BLaER1 (cell line): ENCODE measurements at regions not wholly inside any gene's neighbourhood (a gene's known extent, or its start where the extent isn't known, plus 50 kb on each side); places are given as distances from the start of the nearest gene placed in this dataset.
A peak's percentile ranks its signal among the peaks of the same experiment; 100 is the strongest.

Experiments used
- H3K27ac ChIP-seq: shearing (Covaris generic); formaldehyde crosslinking; 2 replicates; pipeline ENCODE4 v1.8.1; 2022
- H3K27me3 ChIP-seq: shearing (Covaris generic); formaldehyde crosslinking; 2 replicates; pipeline ENCODE4 v1.8.1; 2022
- H3K36me3 ChIP-seq: shearing (Covaris generic); formaldehyde crosslinking; 2 replicates; pipeline ENCODE4 v1.8.1; 2022
- H3K4me1 ChIP-seq: shearing (Covaris generic); formaldehyde crosslinking; 2 replicates; pipeline ENCODE4 v1.8.1; 2022
- H3K4me2 ChIP-seq: shearing (Covaris generic); formaldehyde crosslinking; 2 replicates; pipeline ENCODE4 v1.8.1; 2022
- H3K4me3 ChIP-seq: shearing (Covaris generic); formaldehyde crosslinking; 2 replicates; pipeline ENCODE4 v1.8.1; 2022
- H3K9ac ChIP-seq: shearing (Covaris generic); formaldehyde crosslinking; 2 replicates; pipeline ENCODE4 v1.8.1; 2022
- H3K9me3 ChIP-seq: shearing (Covaris generic); formaldehyde crosslinking; 2 replicates; pipeline ENCODE4 v1.8.1; 2022
- H4K20me1 ChIP-seq: shearing (Covaris generic); formaldehyde crosslinking; 2 replicates; pipeline ENCODE4 v1.8.1; 2022
- Cebpa-rat ChIP-seq: shearing (Covaris generic); IDR thresholded peaks from 2 replicates; pipeline ENCODE4 v1.8.1; 2022

DNA sequence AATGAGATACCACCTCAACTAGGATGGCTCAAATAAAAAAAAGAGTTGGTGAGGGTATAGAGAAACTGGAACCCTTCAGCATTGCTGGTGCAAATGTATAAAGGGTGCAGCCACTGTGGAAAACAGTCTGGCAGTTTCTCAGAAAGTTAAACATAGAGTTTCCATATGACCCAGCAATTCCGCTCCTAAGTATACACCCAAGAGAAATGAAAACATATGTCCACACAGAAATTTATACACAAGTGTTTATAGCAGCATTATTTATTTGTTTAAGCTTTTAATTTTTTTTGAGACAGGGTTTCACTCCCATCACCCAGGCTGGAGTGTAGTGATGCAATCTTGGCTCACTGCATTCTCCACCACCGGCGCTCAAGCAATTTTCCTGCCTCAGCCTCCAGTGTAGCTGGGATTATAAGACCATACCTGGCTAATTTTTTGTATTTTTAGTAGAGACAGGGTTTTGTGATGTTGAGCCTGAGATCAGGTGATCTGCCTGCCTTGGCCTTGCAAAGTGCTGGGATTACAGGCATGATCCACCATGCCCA lies 118.2 kb upstream of the KIF5B start:
- H3K36me3 ChIP-seq: no peaks in the 10 kb centered on the region
- H3K4me3 ChIP-seq: no peak overlapping the region
- H3K4me2 ChIP-seq: no peak overlapping the region
- H3K4me1 ChIP-seq: peaks cover 4% of the 10 kb centered on the region
- no peak for TF ChIP-seq Cebpa-rat
- no peak overlapping the region for H3K27ac ChIP-seq
- H3K9me3 ChIP-seq: no peaks in the 10 kb centered on the region
- no peaks in the 10 kb centered on the region for H3K27me3 ChIP-seq
- H3K9ac ChIP-seq: no peak overlapping the region
- H4K20me1 ChIP-seq: no peaks in the 10 kb centered on the region

DNA sequence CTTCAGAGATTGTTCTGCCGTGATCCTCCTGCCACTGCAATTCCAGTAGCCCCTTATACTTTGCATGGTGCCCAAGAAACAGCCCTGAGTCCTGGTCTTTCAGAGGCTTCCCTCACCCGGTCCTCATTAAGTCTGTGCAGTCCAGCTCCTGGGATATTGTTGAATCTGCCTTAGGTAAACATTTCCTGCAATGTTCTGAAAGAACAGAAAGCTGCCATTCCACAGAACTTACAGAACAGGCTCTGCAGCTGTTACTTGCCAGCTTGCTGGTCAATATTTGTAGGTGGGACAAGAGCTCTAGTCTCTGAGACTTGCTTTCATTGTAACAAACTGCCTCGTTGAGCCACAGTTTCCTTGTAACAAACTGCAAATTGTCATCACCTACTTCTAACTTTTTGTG lies 115.0 kb upstream of the KIF5B start:
- Histone ChIP-seq H3K9ac (no peak overlapping the region), H3K4me2 (no peak overlapping the region), H3K4me1 (peaks cover 9% of the 10 kb centered on the region), H3K27me3 (no peaks in the 10 kb centered on the region), H3K9me3 (no peaks in the 10 kb centered on the region), H3K36me3 (no peaks in the 10 kb centered on the region), H4K20me1 (no peaks in the 10 kb centered on the region), H3K27ac (no peak overlapping the region), H3K4me3 (no peak overlapping the region)
- no peak for TF ChIP-seq Cebpa-rat

DNA sequence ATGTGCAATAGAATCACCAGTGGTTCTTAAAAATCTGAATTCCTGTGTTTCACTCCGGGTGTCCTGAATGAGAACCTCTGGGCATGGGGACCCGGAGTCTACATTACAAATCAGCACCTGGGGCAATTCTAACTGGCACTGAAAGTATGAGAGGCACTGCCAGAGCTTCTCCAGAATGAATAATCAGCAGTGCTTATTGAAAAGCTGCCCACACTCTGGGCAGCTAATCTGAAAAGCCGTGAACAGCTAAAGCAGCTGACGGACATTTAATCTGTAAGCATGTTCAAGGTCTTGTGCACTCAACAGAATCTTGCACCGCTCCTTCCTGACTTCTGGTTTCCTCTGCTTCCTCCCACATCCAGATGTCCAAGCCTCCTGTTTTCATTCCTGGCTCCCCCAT lies 113.3 kb upstream of the KIF5B start:
- H3K27ac ChIP-seq: no peak overlapping the region
- no peaks in the 10 kb centered on the region for H3K27me3 ChIP-seq
- H4K20me1 ChIP-seq: no peaks in the 10 kb centered on the region
- H3K4me1 ChIP-seq: peaks cover 10% of the 10 kb centered on the region
- H3K9ac ChIP-seq: no peak overlapping the region
- no peaks in the 10 kb centered on the region for H3K36me3 ChIP-seq
- no peak overlapping the region for H3K4me3 ChIP-seq
- no peaks in the 10 kb centered on the region for H3K9me3 ChIP-seq
- TF ChIP-seq Cebpa-rat: no peak
- 0 out of 2 replicates have a peak overlapping the region, but pooled peaks have one; percentile 0 for H3K4me2 ChIP-seq

DNA sequence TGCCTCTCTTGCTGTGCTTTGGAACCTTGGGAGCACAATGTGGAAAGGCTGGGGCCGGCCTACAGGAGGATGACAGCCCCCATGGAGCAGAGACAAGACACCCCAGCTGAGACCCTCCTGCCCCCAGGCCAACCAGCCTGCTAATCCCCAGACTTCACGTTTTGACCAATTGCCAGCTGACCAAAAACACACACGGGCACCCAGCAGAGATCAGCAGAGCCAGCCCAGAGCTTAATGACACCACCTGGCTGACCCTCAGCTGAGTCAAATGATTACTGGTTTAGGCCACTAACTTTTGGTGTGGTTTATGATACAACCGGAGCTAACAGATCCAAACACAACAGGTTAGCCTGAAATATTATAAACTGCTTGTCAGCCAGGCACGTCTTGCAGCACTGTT lies 111.2 kb upstream of the KIF5B start:
- H3K4me1 ChIP-seq: peaks cover 10% of the 10 kb centered on the region
- H4K20me1 ChIP-seq: no peaks in the 10 kb centered on the region
- H3K9ac ChIP-seq: no peak overlapping the region
- H3K27ac ChIP-seq: no peak overlapping the region
- no peak overlapping the region for H3K4me3 ChIP-seq
- no peaks in the 10 kb centered on the region for H3K9me3 ChIP-seq
- H3K4me2 ChIP-seq: no peak overlapping the region
- TF ChIP-seq Cebpa-rat: no peak
- H3K27me3 ChIP-seq: no peaks in the 10 kb centered on the region
- no peaks in the 10 kb centered on the region for H3K36me3 ChIP-seq

DNA sequence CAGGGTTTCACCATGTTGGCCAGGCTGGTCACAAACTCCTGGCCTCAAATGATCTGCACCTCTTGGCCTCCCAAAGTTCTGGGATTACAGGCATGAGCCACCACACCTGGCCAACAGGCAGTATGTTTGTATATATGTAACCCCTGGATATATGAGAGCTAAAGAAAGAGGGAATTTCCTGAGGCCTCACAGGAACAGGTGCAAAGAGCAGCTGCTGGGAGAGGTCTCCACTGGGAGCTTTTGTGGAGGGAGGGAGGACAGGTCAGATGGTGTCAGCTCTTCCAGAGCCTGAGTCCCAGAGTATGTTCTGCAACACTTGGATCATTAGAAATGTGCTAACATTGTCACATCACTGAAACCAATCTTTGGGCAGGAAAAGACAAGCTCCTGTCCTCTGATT lies 110.1 kb upstream of the KIF5B start:
- Histone ChIP-seq H3K27me3 (no peaks in the 10 kb centered on the region), H3K9ac (no peak overlapping the region), H3K4me3 (no peak overlapping the region), H3K4me1 (peaks cover 10% of the 10 kb centered on the region), H3K4me2 (no peak overlapping the region), H3K9me3 (no peaks in the 10 kb centered on the region), H3K36me3 (no peaks in the 10 kb centered on the region), H4K20me1 (no peaks in the 10 kb centered on the region), H3K27ac (no peak overlapping the region)
- TF ChIP-seq Cebpa-rat: no peak

DNA sequence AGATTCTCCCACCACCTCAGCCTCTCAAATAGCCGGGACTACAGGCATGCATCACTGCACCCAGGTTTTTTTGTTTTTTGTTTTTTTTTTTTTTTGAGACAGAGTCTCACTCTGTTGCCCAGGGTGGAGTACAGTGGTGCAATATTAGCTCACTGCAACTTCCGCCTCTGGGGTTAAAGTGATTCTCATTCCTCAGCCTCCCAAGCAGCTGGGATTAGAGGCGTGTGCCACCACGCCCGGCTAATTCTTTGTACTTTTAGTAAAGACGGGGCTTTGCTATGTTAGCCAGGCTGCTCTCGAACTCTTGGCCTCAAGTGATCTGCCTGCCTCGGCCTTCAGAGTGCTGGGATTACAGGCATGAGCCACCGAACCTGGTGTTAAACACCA lies 107.5 kb upstream of the KIF5B start:
- Histone ChIP-seq H3K36me3 (no peaks in the 10 kb centered on the region), H3K27ac (no peak overlapping the region), H3K9me3 (no peaks in the 10 kb centered on the region), H3K4me2 (no peak overlapping the region), H3K4me3 (no peak overlapping the region), H3K9ac (no peak overlapping the region), H3K27me3 (no peaks in the 10 kb centered on the region), H3K4me1 (0 out of 2 replicates have a peak, but pooled peaks cover 4% of the 10 kb centered on the region), H4K20me1 (no peaks in the 10 kb centered on the region)
- no peak for TF ChIP-seq Cebpa-rat

DNA sequence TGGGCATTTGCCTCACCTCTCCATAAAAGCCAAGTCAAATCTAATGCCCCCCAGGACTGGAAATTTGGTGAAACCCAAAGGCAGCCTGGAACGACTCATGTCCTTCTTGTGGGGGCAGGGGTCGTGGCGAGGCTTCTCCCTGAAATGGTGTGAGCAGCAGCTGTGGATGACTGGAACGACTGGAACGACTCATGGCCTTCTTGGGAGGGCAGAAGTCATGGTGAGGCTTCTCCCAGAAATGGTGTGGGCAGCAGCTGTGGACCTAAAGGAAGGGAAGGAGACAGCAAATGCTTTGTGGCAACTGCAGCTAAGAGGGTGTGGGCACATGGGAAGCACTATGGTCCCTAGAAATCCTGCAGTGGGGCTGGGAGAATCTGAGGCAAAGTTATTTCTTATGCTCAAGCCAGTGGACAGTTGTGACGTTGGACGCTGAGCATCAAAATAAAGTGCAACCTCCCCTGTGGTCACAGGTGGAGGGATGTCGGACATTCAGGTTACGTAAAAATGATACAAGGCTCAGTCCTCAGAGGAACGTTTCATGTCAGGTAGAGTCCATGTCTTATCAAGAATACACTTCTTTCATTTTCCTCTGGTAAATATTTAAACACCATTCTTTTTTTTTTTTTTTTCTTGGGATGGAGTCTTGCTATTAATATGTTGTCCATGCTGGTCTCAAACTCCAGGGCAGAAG lies 107.0 kb upstream of the KIF5B start:
- Histone ChIP-seq H3K9me3 (no peaks in the 10 kb centered on the region), H3K27me3 (no peaks in the 10 kb centered on the region), H4K20me1 (no peaks in the 10 kb centered on the region), H3K4me2 (no peak overlapping the region), H3K4me1 (0 out of 2 replicates have a peak, but pooled peaks cover 4% of the 10 kb centered on the region), H3K36me3 (no peaks in the 10 kb centered on the region), H3K27ac (no peak overlapping the region), H3K9ac (no peak overlapping the region), H3K4me3 (no peak overlapping the region)
- TF ChIP-seq Cebpa-rat: no peak

DNA sequence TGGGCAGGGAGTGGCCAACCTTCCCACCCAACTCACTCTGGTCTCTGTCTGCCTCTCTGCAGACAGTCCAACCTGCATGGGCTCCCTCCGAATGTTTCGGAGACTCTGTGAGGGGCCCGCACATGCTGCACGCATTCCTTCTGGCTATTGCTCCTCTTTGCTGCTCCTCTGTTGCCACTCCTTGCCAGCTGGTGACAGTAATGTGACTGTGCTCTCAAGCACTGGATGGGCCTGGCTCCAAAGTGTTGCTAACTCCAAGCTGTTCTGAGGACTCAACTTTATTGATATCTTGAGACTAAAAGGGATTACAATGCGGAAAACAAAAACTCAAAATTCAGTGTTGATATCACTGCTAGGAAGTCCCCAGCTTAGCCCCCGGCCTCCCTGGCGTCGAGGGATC lies 105.4 kb upstream of the KIF5B start:
- Histone ChIP-seq H3K4me2 (no peak overlapping the region), H3K9ac (no peak overlapping the region), H3K36me3 (no peaks in the 10 kb centered on the region), H4K20me1 (no peaks in the 10 kb centered on the region), H3K4me1 (0 out of 2 replicates have a peak, but pooled peaks cover 4% of the 10 kb centered on the region), H3K27me3 (no peaks in the 10 kb centered on the region), H3K9me3 (no peaks in the 10 kb centered on the region), H3K27ac (no peak overlapping the region), H3K4me3 (no peak overlapping the region)
- TF ChIP-seq Cebpa-rat: no peak

DNA sequence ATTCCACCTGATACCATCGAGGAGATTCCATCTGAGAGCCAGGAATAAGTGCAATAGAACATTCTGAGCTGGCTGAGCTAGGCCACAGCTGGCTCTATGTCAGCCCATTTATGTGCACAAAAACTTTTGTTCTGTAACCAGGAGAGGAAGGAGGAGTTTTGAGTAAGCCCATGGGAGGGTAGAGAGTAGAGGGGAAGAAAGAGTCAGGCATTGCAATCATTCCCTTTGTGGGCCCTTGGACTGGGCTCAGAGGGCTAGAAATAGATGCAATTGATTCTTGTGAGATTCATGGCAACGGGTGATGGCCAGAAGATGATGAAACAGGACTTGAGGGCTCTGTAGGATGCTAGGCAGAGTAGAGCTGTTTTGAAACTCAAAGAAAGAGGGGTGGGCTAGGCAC lies 104.6 kb upstream of the KIF5B start:
- H3K36me3 ChIP-seq: no peaks in the 10 kb centered on the region
- no peak overlapping the region for H3K4me2 ChIP-seq
- no peak overlapping the region for H3K9ac ChIP-seq
- no peaks in the 10 kb centered on the region for H3K27me3 ChIP-seq
- H3K4me3 ChIP-seq: no peak overlapping the region
- no peaks in the 10 kb centered on the region for H4K20me1 ChIP-seq
- no peak overlapping the region for H3K27ac ChIP-seq
- TF ChIP-seq Cebpa-rat: no peak
- H3K9me3 ChIP-seq: no peaks in the 10 kb centered on the region
- H3K4me1 ChIP-seq: no peaks in the 10 kb centered on the region

DNA sequence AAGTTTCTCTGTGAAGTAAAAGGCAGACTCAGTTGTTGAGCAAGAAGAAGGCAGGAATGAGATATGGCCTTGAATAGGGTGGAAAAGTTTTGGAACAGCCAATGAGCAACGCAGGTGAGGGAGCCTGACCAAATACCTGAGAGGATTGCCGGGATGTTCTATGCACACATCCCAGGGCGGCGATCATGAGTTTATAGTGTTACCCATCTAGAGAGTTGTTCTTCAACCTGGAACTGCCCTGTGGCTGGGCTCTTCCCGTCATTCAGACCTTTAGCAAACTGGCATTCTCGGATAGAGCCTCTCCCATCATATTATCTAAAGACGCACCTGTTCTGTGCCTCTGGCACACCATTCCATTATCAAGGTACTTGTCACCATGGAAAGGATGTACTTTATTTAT lies 103.0 kb upstream of the KIF5B start:
- Histone ChIP-seq H3K36me3 (no peaks in the 10 kb centered on the region), H3K9ac (no peak overlapping the region), H3K4me1 (no peaks in the 10 kb centered on the region), H3K27ac (no peak overlapping the region), H3K4me3 (no peak overlapping the region), H3K4me2 (no peak overlapping the region), H3K9me3 (peaks cover 5% of the 10 kb centered on the region; the same call in 1 of the 2 replicates), H4K20me1 (no peaks in the 10 kb centered on the region), H3K27me3 (no peaks in the 10 kb centered on the region)
- TF ChIP-seq Cebpa-rat: no peak

DNA sequence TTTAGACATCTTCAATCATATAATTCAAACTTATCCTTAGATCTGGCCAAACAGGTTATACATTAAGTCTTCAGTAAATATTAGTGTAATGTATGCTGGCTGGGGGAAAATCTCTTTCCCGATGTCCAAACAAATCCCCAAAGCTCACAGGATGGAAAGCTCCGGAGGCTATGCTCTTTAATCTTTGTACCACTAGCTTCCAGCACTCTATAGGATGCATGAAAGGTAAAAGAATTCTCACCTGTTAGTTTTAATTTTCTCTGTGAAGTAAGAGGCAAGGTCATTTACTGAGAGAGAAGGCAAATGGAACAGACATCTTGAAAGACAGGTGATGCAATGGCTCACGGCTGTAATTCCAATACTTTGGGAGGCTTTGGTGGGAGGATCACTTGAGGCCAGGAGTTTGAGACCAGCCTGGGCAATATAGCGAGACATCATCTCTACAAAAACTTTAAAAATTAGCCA lies 99.8 kb upstream of the KIF5B start:
- Histone ChIP-seq H3K4me3 (no peak overlapping the region), H3K4me2 (no peak overlapping the region), H3K4me1 (no peaks in the 10 kb centered on the region), H4K20me1 (no peaks in the 10 kb centered on the region), H3K27me3 (no peaks in the 10 kb centered on the region), H3K36me3 (no peaks in the 10 kb centered on the region), H3K27ac (no peak overlapping the region), H3K9ac (no peak overlapping the region), H3K9me3 (peaks cover 16% of the 10 kb centered on the region)
- no peak for TF ChIP-seq Cebpa-rat
